ENCODE measurements at regions not wholly inside any gene's neighbourhood (a gene's known extent, or its start where the extent isn't known, plus 50 kb on each side); places are given as distances from the start of the nearest gene placed in this dataset.

DNA sequence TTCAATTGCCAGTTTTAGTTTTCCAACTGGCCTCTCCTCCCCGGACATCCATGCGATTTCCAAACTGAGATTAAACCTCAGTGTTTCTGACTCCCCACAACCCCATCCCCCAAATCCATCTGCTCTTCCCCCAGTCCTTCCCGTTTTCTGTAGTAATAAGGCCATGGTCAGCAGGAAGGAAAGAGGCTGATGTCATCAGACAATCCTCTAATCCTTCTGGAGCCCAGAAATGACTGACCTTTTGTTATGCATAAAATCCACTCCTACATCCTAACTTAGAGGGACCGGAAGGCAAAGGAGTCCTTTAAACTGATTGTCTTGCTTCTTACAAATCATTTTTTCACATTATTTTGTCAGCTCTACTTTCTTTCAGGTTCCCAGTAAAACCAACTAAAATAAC lies 155.8 kb downstream of the INO80D start:
- H3K4me1 ChIP-seq = no peaks in the 10 kb centered on the region
- no peak for DNase-seq
- H3K36me3 ChIP-seq (ENCODE audit: low read depth, missing control alignments) = no peaks in the 10 kb centered on the region
- intact Hi-C loops (cut with DNase I; ENCODE audit: low total_unique reads) = no loop called here
- no peaks in the 10 kb centered on the region for H3K27me3 ChIP-seq
- no peak overlapping the region for H3K4me3 ChIP-seq
- no peak for TF ChIP-seq POLR2A (IDR thresholded peaks at IDR 0.05)
- TF ChIP-seq, protein P1, sequence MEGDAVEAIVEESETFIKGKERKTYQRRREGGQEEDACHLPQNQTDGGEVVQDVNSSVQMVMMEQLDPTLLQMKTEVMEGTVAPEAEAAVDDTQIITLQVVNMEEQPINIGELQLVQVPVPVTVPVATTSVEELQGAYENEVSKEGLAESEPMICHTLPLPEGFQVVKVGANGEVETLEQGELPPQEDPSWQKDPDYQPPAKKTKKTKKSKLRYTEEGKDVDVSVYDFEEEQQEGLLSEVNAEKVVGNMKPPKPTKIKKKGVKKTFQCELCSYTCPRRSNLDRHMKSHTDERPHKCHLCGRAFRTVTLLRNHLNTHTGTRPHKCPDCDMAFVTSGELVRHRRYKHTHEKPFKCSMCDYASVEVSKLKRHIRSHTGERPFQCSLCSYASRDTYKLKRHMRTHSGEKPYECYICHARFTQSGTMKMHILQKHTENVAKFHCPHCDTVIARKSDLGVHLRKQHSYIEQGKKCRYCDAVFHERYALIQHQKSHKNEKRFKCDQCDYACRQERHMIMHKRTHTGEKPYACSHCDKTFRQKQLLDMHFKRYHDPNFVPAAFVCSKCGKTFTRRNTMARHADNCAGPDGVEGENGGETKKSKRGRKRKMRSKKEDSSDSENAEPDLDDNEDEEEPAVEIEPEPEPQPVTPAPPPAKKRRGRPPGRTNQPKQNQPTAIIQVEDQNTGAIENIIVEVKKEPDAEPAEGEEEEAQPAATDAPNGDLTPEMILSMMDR (IDR thresholded peaks at IDR 0.05) = no peak
- no peak overlapping the region for H3K27ac ChIP-seq
- 47 to 52% methylated on average over 4 of the region's 4 CpGs for WGBS, 2 donors
- no peaks in the 10 kb centered on the region for H3K9me3 ChIP-seq

DNA sequence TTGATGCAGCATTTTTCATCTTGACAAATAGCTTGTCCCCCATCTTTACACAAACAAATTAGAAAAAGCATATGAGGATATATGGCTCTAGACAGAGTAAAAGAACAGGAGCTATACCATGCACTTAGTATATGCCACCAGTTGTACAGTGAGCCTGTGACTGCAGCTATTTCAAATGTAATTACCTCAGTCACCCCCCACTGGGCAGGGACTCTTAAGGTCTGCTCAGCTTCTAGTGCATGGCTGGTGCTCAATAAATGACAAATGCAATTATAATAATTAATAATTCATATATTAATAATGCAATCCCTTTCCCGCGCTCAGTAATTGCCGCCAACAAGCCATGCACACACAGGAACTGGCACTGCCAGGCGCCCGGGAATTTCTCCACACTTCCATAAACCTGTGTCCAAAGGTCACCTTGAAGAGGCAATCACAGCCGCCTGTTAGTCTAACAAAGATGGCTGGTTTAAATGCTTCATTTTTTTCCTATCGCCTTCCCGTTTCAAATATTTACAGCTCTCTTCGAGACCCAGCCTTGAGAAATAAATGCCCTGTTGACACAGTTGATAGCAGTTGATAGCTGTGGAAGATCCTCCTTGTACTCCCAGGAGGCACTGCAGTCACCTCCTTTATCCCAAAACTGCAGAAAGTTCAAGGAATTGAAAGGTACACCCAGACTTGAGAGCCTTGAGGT lies 156.6 kb downstream of the INO80D start:
- H3K9me3 ChIP-seq = no peaks in the 10 kb centered on the region
- intact Hi-C loops (cut with DNase I; ENCODE audit: low total_unique reads) = no loop called here
- H3K36me3 ChIP-seq (ENCODE audit: low read depth, missing control alignments) = no peaks in the 10 kb centered on the region
- TF ChIP-seq POLR2A (IDR thresholded peaks at IDR 0.05) = no peak
- TF ChIP-seq, protein P1 (IDR thresholded peaks at IDR 0.05) = no peak
- 86 to 88% methylated on average over 9 of the region's 9 CpGs for WGBS, 2 donors
- H3K27ac ChIP-seq = no peak overlapping the region
- no peak overlapping the region for H3K4me3 ChIP-seq
- H3K27me3 ChIP-seq = no peaks in the 10 kb centered on the region
- no peak for DNase-seq
- H3K4me1 ChIP-seq = no peaks in the 10 kb centered on the region

DNA sequence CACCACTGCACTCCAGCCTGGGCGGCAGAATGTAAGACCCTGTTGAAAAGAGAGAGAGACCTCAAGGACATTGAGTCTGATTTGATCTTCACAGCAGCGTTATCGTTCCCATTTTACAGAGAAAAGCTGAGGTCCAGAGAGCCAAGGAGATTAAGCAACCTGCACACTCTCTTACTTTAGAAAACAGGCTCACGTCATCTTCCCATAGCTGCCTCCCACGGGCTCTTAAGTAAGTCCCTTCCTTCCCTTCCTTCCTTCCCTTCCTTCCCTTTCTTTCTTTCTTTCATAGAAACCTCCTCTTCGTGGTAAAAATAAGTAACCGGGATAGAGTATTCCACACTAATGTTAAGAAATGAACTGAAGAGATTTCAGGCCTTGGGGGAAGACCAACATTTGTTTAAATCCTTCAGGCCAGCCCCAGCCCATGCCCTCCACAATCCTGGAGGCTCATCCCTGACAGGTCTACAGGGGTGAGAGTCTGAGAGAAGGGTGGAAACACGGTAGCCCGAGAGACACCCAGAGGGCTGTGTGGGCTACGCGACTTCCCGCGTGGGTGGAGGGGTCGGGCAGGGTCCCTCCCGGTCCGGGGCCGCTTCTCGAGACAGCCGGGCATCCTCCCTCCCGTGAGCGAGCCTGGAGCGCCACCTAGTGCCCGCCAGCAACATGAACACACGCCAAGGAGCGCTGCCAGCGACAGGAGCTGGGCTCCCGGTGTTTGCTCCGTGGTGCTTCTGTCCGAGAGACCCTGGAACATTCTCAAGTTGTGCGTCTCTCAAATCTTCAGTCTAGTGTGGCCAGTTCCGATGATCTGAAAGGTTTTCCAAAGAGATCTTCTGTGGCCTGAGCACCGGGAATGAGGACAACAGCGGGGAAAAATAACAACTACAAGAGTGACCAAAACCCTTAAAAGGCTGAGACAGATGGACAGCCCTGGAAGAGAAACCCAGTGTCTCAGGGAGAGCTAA lies 160.3 kb downstream of the INO80D start:
- H3K4me3 ChIP-seq = no peak overlapping the region
- H3K27me3 ChIP-seq = no peaks in the 10 kb centered on the region
- DNase-seq = peak; percentile 85
- WGBS, 2 donors = 6 to 14% methylated on average over 11 to 28 of the region's 33 CpGs
- no peaks in the 10 kb centered on the region for H3K4me1 ChIP-seq
- TF ChIP-seq, protein P1 (IDR thresholded peaks at IDR 0.05) = peak; percentile 69 to 85 (median 84)
- no peak for TF ChIP-seq POLR2A (IDR thresholded peaks at IDR 0.05)
- intact Hi-C loops (cut with DNase I; ENCODE audit: low total_unique reads) = no loop called here
- H3K9me3 ChIP-seq = no peaks in the 10 kb centered on the region
- no peak overlapping the region for H3K27ac ChIP-seq
- no peaks in the 10 kb centered on the region for H3K36me3 ChIP-seq (ENCODE audit: low read depth, missing control alignments)

DNA sequence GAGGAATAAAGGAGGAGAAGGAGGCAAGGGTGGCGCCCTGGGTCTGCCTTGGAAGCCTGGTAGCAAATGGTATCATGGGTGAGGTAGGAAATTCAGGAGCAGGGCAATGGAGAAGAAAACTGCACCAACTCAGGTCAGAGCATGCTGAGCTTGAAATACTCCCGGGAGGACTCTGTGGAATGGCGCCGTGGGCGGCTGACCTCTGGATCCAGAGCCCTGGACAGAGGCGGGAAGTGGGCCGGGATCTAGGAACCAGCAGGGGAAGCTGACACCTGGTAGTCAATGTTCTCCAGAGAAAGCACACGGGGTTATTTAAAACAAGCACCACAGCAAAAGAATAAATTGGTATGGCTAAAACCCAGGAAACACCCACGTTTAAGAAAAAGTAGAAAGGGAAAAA lies 161.3 kb downstream of the INO80D start:
- no peaks in the 10 kb centered on the region for H3K36me3 ChIP-seq (ENCODE audit: low read depth, missing control alignments)
- no peaks in the 10 kb centered on the region for H3K27me3 ChIP-seq
- H3K27ac ChIP-seq = no peak overlapping the region
- no peak overlapping the region for H3K4me3 ChIP-seq
- H3K9me3 ChIP-seq = no peaks in the 10 kb centered on the region
- WGBS, 2 donors = 26 to 27% methylated on average over 9 of the region's 9 CpGs
- TF ChIP-seq, protein P1 (IDR thresholded peaks at IDR 0.05) = no peak
- TF ChIP-seq POLR2A (IDR thresholded peaks at IDR 0.05) = no peak
- H3K4me1 ChIP-seq = no peaks in the 10 kb centered on the region
- intact Hi-C loops (cut with DNase I; ENCODE audit: low total_unique reads) = no loop called here
- peak; percentile 36 for DNase-seq
